GM18499 (cell line): ENCODE measurements at regions not wholly inside any gene's neighbourhood (a gene's known extent, or its start where the extent isn't known, plus 50 kb on each side); places are given as distances from the start of the nearest gene placed in this dataset.

Experiments
- ATAC-seq: cut with Tn5 transposase; IDR thresholded peaks from one replicate; pipeline ENCODE4 v1.9.1; 2021; ENCODE audit warnings: moderate number of reproducible peaks; ENCODE audit not compliant: insufficient read depth, unreplicated experiment

- ATAC-seq, result no peak
Observed at GRCh38 chr14:34222122-34222521, 239.9 kb downstream of the SPTSSA start.

GRCh38 chr14:34220921-34221320, 241.1 kb downstream of the SPTSSA start:
- peak; percentile 94 for ATAC-seq

- no peak for ATAC-seq
Observed at GRCh38 chr14:34220378-34220706, 241.7 kb downstream of the SPTSSA start.

GRCh38 chr14:34219661-34220377, 242.2 kb downstream of the SPTSSA start:
- ATAC-seq, result no peak

- no peak for ATAC-seq
Observed at GRCh38 chr14:34218881-34219280, 243.2 kb downstream of the SPTSSA start.

GRCh38 chr14:34214961-34215360, 247.1 kb downstream of the SPTSSA start:
- no peak for ATAC-seq

- ATAC-seq, result no peak
Observed at GRCh38 chr14:34213332-34213731, 248.7 kb downstream of the SPTSSA start.

GRCh38 chr14:34212172-34212929, 249.7 kb downstream of the SPTSSA start:
- ATAC-seq, result no peak

GRCh38 chr14:34211732-34212131, 250.3 kb downstream of the SPTSSA start:
- peak; percentile 78 for ATAC-seq

GRCh38 chr14:34208532-34208931, 253.5 kb downstream of the SPTSSA start:
- no peak for ATAC-seq

GRCh38 chr14:34205799-34206198, 254.9 kb upstream of the EGLN3 start:
- no peak for ATAC-seq

- ATAC-seq, result no peak
Observed at GRCh38 chr14:34204774-34205173, 253.9 kb upstream of the EGLN3 start.

GRCh38 chr14:34203251-34203722, 252.4 kb upstream of the EGLN3 start:
- no peak for ATAC-seq

GRCh38 chr14:34201909-34202637, 251.2 kb upstream of the EGLN3 start:
- ATAC-seq, result no peak

GRCh38 chr14:34199585-34199984, 248.7 kb upstream of the EGLN3 start:
- ATAC-seq, result no peak

GRCh38 chr14:34198096-34198495, 247.2 kb upstream of the EGLN3 start:
- ATAC-seq, result no peak

GRCh38 chr14:34195964-34196363, 245.1 kb upstream of the EGLN3 start:
- no peak for ATAC-seq

GRCh38 chr14:34190717-34191116, 239.8 kb upstream of the EGLN3 start:
- no peak for ATAC-seq

GRCh38 chr14:34189866-34190265, 239.0 kb upstream of the EGLN3 start:
- no peak for ATAC-seq

- no peak for ATAC-seq
Observed at GRCh38 chr14:34187519-34188044, 236.7 kb upstream of the EGLN3 start.

GRCh38 chr14:34187061-34187460, 236.2 kb upstream of the EGLN3 start:
- ATAC-seq, result no peak
